T1000 (cell line): ENCODE measurements at regions not wholly inside any gene's neighbourhood (a gene's known extent, or its start where the extent isn't known, plus 50 kb on each side); places are given as distances from the start of the nearest gene placed in this dataset.

Experiments
- DNase-seq: peaks from one replicate; lab custom pipeline; 2025; ENCODE audit warnings: mixed read lengths; lab: John Stamatoyannopoulos, UW

DNA sequence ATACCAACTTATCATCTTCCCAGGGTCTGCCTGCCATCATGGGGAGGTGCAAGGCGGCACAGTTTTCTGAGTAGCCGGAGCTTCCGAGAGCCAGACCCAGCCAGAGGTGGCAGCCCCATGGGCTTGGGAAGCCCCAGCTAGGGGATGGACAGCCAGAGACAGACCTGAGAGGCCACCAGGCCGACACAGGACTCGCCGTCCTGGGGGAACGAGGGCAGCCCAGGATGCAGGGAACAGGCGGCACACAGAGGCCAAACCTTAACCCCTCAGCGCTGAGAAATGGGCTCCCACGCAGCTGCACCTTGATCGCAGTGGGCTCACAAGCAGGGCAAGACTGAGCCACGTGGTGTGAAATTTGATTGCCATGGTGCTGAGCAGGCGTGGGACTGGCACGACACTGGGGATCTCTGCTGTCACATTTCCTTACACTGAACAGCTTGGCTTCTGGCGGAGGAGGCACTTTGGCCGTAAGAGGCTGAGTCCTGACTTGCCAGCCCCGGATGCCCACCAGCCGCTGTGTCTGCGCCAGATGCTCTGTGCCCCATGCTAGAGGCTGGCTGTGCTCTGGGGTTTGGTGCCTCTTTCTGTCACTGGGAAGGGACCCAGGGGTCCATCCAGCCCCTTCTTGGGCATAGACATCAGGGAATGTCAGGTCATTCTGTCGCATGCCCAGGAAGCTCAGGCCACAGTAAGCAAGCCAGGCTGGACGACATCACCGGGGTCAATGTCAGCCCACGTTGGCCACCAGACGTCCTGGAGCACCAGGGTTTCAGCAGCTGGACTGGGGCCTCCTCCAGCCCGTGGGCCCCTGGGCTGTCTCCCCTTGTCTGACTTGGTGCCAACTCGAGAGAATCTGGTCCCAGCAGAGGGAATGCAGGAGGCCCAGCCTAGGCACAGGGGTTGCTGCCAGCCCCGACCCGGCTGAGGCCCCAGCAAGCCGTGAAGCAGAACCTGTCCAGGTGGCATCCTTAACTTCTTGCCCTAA, 312.1 kb upstream of the MYT1L start:
- DNase-seq: no peak

DNA sequence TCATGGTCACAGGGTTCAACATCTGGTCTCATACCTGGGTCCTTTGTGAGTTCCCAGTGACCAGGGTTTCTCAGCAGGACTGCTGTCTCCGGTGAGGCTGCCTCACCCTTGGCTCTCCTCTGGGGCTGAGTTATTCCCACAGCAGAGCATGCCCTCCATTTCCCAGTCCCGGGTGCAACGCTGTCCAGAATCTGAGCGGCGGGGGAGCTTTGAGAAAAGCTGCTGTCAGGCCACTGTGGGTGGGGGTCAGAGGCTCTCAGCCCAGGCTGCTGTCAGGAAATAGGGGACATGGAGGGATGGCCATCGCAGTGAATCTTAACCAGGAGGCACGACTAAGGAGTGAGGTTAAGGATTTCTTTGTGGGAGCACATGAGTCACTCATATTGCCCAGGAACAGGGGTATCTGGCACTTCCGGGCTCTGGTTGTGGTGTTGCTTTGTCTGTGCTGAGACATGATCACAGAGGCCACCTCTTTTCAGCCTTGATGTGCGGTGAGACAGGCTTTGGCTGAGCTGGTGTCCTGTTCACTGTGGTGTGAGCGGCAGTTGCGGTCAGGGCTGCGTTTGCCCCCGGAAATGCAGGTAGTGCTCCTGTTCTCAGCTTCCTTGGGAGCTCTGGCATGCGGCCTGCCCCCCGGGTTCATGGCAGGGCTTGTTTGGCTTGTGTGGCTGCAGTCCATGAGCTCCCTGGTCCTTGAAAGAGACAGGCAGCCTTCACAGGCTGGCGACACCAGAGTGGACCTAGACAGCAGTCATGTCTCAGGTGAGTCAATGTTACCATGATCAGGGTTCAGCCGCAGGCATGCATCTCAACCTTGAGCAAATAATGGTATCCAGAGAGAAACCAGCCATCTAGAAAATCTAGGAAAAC, 310.7 kb upstream of the MYT1L start:
- no peak for DNase-seq

DNA sequence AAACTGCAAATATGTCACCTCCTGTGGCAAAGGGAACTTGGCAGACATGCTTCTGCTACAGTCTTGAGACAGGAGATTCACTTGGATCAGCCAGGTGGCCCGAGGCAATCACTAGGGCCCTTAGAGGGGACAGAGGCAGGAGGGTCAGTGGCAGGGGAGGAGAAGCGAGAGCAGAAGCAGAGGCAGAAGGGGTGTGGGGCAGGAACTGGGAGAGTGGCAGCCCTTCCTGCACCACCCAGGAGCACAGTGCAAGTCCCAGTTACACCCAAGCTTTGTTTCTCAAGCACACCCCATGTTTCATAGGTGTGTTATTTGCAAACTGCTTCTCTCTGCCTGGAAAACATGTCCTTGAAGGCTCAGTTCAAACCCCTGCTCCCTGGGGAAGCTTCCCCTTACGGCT, 309.7 kb upstream of the MYT1L start:
- no peak for DNase-seq

DNA sequence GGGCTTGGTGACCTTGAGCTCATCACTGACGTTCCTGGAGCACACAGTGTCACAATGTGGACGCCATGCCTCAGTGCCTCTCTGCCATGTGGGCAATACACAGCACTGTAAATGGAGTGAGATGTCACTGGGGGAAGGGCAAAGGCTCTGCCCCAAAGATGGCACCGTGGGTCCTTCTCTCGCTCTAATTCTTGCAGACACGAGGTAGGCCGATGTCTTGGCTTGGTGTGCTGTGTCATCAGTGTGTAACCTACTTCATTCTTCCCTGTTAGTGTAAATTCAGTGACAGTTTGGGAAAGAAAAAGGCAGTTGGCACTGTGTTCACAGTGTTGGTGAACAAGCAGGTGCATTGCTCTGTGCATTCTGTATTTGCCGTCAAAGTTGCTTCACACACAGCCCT, 309.3 kb upstream of the MYT1L start:
- DNase-seq: no peak

DNA sequence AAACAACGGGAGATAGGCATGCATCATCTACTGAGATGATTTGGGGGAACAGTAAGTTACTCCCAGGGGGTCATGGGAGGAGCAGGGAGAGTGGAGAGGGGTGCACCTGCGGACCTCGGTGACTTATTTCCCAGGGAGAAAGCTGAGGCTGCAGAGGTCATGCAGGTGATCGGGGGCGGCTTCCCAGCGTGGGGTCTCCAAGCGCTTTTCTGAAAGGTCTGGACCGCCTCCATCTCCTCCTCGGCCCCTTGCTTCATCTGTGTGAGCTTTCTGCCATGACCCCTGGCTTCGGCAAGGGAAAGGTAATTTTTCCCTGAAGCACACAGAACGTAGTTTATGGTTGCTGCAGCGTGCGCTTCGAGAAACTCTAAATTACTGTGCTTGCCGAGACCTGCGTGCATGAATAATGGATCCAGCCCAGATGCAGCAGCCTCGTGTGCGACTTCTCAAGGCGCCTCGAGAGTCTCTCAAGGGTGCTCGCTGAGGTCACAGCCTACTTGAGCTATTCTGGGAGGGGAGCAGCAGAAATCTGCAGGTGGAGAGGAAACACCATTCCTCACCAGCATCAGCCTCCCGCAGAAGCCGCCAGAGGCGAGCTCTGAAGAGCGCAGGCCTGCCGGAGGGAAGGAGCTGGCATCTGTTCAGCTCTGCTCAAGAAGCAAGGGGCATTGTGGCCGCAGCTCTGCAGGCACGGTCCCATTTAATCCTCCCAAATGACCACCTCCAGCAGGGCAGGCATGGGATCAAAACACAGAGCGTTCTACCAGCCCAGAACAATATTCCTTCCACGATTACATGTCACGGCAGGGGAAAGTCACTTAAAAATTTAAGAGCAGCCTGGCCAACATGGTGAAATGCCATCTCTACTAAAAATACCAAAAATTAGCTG, 308.4 kb upstream of the MYT1L start:
- DNase-seq: no peak

DNA sequence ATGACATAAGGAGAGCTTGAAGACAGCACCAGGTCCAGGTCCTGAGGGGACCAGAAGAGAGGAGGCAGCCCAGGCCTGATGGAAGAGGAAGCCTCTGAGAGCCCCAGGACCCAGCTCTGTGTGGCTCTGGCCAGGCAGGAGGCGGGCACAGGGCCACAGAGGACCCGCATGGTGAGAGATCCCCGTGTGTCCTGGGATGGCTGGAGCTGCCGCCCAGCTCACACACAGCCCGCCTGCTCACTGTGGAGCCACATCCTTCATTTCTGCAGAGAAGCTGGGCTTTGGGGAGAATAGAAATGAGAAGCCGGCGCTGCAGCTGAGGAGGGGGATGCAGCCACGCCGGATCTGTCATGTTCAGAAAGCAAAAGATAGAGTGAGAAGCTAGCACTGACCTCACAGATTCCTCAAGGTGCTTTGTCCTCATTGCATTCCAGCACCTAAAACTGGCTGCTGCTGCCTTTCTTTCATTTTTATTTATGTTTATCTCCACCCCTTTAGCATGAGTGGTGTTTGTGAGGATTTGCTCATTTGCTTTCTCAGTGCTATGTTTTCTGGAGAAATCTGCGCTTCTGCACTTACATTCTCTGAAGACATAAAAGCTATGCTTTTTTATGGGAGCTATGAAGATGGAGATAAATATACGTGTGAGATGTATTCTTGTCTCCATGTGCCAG, 307.6 kb upstream of the MYT1L start:
- DNase-seq: no peak

DNA sequence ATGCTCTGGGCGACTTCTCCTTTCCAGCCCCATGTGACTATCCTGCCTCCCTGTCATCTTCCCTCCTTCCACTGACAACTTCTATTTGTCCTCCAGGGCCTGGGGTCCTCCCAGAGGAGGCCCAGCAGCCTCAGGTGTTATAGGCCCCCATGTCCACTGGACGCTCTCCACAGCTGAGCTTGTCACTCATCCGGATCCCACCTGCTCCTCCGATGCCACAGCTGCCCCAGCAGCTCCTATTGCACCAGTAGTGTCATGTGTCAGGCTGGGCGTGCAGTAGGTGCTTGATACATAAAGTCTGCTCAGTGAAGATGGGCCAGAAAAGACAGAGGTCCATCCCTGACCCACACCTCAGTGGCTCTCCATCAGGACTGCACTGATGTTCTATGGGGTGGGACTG, 305.7 kb upstream of the MYT1L start:
- DNase-seq: no peak

DNA sequence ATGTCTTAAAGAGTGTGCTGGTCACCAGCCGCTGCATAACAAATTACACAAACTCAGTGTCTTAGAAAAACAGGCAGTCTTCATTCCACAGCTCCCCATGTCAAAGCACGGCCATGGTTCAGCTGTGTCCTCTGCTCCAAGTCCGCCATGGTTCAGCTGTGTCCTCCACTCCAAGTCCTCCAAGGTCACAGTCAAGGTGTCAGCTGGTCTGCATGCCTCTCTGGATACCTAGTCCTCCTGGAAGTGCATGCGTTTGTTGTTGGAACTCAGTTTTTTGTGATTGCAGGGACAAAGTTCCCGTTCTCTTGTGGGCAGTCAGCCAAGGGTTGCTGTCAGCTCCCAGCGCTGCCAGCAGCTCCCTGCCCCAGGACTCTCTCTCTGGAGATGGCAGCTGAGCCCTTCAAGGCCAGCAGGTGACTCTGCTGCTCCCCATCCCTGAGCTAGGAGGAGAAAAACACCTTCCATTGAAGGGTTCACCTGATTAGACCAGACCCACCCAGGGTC, 304.0 kb upstream of the MYT1L start:
- DNase-seq: no peak

DNA sequence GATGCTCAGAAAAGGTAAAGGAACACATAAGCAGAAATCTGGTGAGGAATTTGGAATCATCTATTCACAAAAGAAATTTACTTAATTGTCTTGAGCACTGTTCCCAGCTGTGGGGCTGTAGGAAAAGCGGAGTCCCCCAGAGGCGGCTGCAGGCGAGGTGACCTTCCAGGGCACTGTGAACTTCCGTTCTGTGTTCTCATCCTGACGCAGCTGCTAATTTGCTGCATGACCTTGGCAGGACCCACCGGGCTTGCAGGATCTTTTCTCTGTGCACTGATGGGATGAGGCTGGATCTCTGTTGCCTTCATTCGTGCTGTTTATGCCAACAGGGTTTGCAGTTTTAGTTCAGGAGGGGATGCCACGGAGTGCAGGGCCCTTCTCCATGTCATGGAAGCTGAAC, 301.9 kb upstream of the MYT1L start:
- DNase-seq: no peak

DNA sequence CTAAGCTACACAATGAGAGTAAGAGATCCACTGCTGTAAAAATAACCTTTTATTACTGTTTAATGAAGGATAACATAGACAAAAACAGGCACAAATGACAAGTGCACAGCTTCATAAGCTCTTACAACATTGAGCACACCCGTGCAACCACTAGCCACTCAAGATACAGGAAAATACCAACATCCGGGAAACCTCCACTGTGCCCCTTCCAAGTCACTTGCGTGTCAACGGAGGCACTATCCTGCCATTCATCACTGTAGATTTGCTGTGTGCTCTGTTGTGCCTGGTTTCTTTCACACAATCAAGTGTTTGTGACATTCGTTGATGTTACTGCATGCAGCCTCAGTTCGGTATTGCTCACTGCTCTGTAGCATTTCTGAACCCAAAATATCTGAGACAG, 292.9 kb upstream of the MYT1L start:
- no peak for DNase-seq

DNA sequence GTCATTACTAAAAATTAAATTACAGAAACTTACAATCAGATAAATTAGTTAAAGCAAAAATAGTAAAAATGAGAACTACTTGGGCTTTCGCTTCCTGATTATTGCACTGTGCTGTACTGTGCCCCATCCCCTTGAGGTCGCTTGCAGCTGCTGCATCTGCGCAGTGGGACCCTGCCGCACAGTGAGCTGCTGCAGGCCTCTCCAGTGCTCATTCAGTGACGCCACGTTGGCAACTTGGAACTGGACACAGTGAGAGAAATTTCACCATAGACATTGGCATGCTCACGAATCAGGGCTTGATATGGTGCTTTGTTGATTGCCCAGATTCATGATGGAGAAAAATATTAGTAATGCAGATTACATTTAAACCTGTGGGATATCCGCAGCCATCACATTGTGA, 290.8 kb upstream of the MYT1L start:
- no peak for DNase-seq

DNA sequence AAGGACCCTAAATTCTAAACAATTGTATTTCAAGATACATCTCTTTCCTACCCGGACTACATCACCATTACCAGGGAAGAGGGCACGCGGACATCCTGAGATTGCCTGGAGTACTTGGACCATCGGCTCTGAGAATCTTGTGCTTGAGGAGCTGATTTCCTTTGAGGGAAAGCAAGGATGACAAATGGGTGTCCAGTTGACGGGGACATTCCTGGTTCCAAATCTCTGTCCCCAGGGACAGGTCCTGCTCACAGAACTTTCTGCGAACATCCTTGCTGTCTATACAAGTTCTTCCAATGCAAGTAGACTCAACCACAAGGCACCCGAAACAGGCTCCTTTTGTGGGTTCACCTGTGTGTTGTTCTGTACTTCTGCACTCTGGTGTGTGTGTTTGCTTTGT, 289.5 kb upstream of the MYT1L start:
- DNase-seq: no peak

DNA sequence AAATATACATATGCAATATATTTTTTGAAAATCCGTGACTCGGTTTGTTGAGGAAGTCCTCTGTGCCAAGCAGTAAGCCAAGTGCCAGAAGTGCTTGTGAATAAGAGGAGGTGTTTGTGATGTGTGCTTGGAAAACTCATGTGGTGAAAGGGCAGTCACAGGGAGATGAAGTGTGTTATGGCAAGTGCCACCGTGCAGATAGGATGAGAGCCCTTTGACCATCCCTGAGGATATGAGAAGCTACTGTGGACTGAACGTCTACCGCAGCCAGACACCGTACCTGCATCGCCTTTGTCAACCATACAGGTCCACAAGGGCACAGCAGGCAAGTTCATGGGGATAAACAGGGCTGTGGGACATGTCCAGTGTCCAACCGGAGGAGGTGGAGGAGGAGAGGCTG, 288.9 kb upstream of the MYT1L start:
- DNase-seq: no peak

DNA sequence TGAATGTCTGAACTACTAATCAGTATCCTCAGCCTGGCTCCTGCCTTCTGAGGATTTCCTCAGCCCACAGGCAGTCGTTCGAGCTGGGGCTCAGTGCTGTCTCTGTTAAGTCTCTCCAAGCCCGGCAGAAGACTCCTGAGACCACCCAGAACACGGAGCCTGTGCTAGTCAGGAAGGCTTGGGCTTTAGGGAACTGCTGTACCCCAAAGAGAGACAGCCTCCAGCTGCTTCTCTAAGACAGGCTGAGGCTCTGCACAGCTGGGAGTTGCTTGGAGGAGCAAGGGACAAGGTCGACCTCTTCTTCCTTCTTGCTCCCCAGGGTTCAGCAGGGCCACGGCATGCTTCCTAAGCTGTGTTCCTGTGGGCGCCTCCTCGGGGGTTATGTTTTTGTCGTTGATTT, 283.4 kb upstream of the MYT1L start:
- no peak for DNase-seq

DNA sequence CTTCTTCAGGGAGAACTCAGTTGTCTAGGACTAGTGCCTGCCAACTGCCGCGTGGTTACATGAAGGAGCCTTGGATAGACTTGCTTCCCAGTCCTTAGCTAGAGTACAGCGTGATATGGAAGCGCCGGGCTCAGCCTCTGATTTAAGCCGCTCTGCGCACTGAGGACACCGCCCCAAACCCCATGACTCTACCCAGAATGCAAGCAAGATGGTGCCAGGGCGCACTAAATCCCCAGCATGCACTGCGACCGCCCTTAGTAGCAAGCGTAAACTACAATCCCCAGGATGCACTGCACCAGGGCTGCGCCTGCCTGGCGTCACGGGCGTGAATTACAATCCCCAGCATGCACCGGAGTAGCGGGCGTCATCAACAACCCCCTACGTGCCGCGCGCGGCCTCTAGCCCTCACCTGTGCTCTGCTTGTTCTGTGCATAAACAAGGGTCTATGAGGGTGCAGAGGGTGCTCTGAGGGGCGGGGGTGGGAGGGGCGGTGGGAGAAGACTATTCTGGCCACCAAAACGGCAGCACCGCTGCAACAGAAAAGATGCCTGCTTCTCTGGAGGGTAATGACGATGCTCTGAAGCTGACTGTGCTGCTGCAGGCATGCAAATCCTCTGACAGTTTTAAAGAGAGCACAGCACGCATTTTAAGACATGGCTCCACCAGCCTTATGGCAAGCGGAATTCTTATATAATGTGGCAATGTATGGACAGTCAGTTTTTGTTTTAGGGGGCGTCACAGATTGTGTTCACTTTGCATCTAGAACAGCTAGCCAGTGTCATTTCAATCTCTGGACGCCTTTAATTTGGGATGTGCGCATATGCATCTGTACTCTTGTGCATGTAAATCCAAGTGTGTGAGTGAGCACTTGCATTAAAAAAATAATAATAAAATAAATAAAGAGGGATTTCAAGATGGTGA, 282.5 kb upstream of the MYT1L start:
- peak; percentile 45 for DNase-seq

DNA sequence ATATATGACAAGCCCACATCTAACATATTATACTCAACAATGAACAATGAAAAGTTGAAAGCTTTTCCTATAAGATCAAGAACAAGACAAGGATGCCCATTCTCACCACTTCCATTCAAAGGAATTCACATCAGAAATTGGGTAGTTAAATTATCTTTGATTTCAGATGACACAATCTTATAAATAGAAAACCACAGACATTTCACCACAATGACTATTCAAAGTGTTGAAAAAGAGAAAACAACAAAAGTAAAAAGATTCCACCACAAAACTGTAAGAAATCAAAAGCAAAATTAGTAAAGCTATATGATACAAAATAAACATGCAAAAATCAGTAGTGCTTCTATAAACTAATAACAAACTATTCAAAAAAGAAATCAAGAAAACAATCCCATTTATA, 279.7 kb upstream of the MYT1L start:
- DNase-seq: no peak

DNA sequence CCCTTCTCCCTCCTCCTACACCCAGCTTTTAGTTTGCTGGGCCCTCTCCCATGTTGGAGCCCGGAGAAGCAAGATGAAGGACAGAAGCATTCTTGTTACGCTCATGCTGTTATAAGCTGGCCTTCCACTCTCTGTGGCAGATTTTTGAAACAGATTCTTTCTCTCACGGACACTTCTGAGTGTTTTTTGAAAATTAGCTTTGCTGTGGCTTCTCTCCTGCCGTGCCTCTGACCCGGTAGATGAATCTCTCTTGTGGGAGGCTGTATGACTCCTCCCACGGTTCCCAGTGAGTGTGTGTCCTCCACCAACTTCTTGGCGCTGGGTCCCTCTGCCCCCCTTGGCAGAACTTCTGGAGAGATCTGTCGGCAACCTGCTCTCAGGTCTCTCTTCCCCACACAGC, 269.3 kb upstream of the MYT1L start:
- no peak for DNase-seq

DNA sequence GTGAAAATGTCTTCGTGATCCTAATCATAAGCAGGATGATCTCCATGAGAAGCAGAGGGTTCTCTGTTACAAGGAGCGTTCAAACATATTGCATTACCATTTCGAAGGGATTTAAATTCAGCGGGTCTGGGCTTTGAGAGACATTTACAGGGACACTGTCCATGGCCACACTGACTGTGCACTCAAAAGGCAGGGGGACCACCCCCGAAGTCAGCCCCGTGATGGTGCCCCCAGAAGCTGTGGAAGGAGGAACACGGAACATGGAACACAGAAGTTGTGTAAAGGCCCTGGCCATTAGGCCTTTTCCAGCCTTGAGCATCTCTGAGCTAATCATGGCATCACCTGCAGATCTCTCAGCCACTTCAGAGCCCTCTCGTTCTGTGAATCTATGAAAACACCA, 268.4 kb upstream of the MYT1L start:
- no peak for DNase-seq

DNA sequence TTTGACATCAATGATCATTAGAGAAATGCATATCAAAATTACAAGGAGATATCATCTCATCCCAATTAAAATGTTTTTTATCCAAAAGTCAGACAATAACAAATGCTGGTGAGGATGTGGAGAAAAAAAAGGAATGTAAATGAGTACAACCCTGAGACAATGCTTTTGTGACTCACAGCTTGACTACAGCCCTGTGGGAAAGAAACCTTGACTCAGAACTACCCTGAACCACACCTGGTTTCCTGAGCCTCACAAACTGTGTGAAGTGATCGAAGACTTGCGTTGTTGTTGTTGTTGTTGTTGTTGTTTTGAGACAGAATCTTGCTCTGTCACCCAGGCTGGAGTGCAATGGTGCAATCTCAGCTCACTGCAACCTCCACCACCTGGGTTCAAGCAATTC, 266.6 kb upstream of the MYT1L start:
- DNase-seq: no peak

DNA sequence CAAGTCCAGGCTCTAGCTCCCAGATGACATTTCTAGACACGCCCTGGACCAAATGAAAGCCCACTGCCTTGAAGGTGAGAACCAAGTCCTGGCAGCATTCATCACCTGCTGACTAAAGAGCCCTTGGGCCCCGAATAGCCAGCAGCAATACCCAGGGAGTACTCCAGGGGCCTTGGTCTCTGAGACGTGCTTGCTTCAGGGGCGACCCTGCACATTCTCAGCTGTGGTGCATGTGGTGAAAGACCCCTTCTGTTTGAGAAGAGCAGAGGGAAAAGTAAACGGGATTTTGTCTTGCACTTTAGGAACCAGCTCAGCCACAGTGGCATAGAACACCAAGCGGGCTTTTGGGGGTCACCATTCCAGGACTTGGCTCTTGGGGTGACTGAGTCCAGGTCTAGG, 260.5 kb upstream of the MYT1L start:
- DNase-seq: no peak
